Dendritic cell treated with granulocyte-macrophage colony-stimulating factor and Interleukin-4, amounts not matched to agents 40 ng/mL and 50 ng/mL, for 4 days (primary cell): ENCODE measurements at regions not wholly inside any gene's neighbourhood (a gene's known extent, or its start where the extent isn't known, plus 50 kb on each side); places are given as distances from the start of the nearest gene placed in this dataset.

Source experiments
- H3K27ac Mint-ChIP-seq: one replicate; pipeline ENCODE4 v1.8.0; 2022; ENCODE audit warnings: mild to moderate bottlenecking, mixed read lengths
- H3K27me3 Mint-ChIP-seq: one replicate; pipeline ENCODE4 v1.8.0; 2022; ENCODE audit warnings: mild to moderate bottlenecking, mixed read lengths
- H3K36me3 Mint-ChIP-seq: one replicate; pipeline ENCODE4 v1.8.0; 2022; ENCODE audit warnings: low read depth, mixed read lengths
- H3K4me1 Mint-ChIP-seq: one replicate; pipeline ENCODE4 v1.8.0; 2022; ENCODE audit warnings: low read depth, mixed read lengths
- H3K4me3 Mint-ChIP-seq: one replicate; pipeline ENCODE4 v1.8.0; 2022; ENCODE audit warnings: mild to moderate bottlenecking, moderate library complexity, mixed read lengths
- H3K9me3 Mint-ChIP-seq: one replicate; pipeline ENCODE4 v1.8.0; 2022; ENCODE audit warnings: mixed read lengths
- intact Hi-C: fragments of 100-400 bp; cut with micrococcal nuclease; formaldehyde crosslinking; loops from one replicate; pipeline ENCODE4 v1.15.0; 2022

DNA sequence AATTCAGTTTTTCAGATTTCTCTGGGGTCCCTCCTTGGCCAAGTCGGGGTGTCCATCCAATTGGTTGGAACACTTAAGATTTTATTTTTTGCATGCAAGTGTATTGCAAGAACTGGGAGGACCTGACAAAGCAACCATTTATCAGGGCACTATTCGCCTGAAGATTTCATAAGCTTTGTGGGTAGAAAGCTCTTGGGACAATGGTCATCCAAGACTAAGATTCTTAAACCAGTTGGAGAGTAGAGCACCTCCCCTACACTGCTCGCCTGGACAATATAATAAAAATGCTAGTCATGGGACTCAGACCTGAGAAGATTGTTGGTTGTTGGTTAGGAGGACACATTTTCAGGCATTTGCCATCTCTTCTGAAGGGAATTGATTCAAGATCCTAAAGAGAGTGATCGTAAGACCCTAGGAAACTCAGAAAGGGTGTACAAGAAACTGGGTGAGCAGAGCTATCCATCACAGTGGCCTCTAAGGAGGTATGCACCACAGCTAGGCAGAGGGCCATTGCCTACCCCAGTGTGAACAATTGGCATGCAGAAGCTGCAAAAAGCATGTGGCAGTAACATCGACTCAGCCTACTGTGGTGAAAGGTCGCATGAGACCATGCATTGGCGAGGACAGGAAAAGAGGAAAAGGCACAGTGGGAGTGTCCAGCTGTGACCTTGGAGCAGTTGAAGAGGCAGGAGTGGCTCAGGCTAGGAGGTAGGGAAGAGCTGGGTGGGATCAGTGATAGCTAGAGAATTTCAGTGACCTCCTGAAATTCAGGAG, 1235.3 kb upstream of the AUTS2 start:
- no peak overlapping the region for H3K4me3 Mint-ChIP-seq
- intact Hi-C loops: no loop called here
- H3K27me3 Mint-ChIP-seq: no peaks in the 10 kb centered on the region
- no peaks in the 10 kb centered on the region for H3K4me1 Mint-ChIP-seq
- H3K36me3 Mint-ChIP-seq: no peaks in the 10 kb centered on the region
- peaks cover 86% of the 10 kb centered on the region for H3K9me3 Mint-ChIP-seq
- H3K27ac Mint-ChIP-seq: no peak overlapping the region

- intact Hi-C loops: no loop called here
- peaks cover 84% of the 10 kb centered on the region for H3K9me3 Mint-ChIP-seq
Measured at GRCh38 chr7:68364886-68365625, 1233.2 kb upstream of the AUTS2 start.

DNA sequence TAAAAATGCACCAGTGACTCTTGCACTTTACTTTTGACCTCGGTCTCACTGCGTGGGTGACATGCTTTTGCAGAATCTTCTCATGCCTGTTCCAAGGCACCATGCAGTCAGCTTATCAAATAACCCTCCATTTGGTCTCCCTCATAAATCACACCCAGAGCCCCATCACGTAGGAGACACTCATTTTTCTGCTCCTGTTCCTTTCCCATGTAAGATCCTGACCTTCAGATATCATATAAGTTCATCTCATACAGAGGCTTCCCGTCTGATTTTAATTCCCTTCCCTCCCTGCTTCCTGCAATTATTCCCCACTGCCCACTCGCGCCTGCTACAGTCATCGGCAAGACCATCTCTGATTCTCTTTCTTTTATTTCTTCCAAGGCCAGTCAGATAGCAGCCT, 1226.3 kb upstream of the AUTS2 start:
- no peaks in the 10 kb centered on the region for H3K27me3 Mint-ChIP-seq
- H3K36me3 Mint-ChIP-seq: no peaks in the 10 kb centered on the region
- intact Hi-C loops: no loop called here
- no peak overlapping the region for H3K27ac Mint-ChIP-seq
- no peak overlapping the region for H3K4me3 Mint-ChIP-seq
- no peaks in the 10 kb centered on the region for H3K4me1 Mint-ChIP-seq
- peaks cover 56% of the 10 kb centered on the region for H3K9me3 Mint-ChIP-seq

More at GRCh38 chr7:68364886-68365625, 1233.2 kb upstream of the AUTS2 start:
- Mint-ChIP-seq H3K27me3 (no peaks in the 10 kb centered on the region), H3K27ac (no peak overlapping the region), H3K36me3 (no peaks in the 10 kb centered on the region), H3K4me3 (no peak overlapping the region), H3K4me1 (no peaks in the 10 kb centered on the region)

DNA sequence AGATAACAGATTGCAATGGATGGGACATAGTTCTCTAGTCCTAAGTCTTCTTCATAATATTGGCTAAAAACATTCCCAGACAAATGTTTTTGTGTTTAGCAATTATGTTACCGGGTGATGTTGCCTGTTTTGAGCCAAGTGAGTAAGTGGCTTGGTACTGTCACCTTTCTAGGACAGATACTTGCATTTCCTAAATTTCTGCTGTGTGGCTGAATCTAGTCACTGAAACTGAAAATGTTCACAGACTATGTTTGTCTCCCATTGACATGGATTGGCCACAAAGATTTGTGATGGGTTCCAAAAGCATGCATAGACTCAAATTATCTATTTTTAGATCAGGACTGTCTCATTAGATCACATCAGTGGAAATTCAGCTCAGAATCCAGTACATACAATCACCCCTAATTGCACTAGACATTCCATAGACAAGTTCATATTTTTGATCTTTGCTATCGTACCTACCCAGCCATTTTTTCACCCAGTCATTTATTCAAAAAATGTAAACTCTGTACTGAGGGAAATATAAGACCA, 1222.1 kb upstream of the AUTS2 start:
- intact Hi-C loops: no loop called here

DNA sequence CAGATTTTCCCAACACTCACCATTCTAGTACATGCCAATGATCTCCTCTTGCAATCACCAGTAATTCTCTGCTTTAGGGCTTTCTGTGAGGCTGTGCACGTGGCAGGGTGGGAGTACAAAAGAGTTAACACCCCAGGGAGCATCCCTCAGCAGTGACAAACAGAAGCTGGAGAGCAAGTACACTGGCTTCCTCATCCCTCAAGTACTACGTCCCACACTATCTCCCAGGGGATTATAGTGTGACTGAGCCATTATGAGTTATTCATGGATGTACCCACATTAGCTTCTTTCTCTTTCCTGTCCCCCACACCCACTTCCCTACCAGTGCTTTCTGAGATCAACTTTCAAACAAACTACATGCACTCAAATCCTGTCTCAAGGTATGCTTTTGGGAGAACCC, 1216.5 kb upstream of the AUTS2 start:
- Mint-ChIP-seq H3K27me3 (no peaks in the 10 kb centered on the region), H3K4me1 (no peaks in the 10 kb centered on the region), H3K9me3 (peaks cover 74% of the 10 kb centered on the region), H3K27ac (no peak overlapping the region), H3K4me3 (no peak overlapping the region), H3K36me3 (no peaks in the 10 kb centered on the region)
- intact Hi-C loops: no loop called here

More for the DNA sequence above, 1222.1 kb upstream of the AUTS2 start:
- H3K27me3 Mint-ChIP-seq: no peaks in the 10 kb centered on the region
- no peak overlapping the region for H3K4me3 Mint-ChIP-seq
- no peaks in the 10 kb centered on the region for H3K36me3 Mint-ChIP-seq
- H3K27ac Mint-ChIP-seq: no peak overlapping the region
- no peaks in the 10 kb centered on the region for H3K4me1 Mint-ChIP-seq
- H3K9me3 Mint-ChIP-seq: peaks cover 55% of the 10 kb centered on the region

DNA sequence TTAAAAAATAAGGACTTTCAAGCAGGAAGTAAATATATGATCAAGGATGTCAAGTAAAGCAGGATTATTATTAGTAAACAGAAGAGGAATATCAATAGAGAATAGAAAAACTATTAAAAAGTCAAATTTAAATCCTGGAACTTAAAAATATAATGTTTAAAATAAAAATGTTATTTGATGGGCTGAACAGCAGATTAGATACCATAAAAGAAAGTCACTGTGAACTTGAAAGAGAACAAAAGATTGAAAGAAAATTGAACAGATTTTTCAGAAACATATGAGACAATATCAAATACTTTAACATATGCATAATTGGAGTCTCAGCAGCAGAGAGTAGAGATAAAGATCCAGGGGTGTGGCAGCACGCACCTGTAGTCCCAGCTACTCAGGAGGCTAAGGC, 1213.7 kb upstream of the AUTS2 start:
- H3K4me1 Mint-ChIP-seq: no peaks in the 10 kb centered on the region
- no peak overlapping the region for H3K27ac Mint-ChIP-seq
- H3K36me3 Mint-ChIP-seq: no peaks in the 10 kb centered on the region
- H3K27me3 Mint-ChIP-seq: no peaks in the 10 kb centered on the region
- H3K9me3 Mint-ChIP-seq: peaks cover 66% of the 10 kb centered on the region
- intact Hi-C loops: no loop called here
- no peak overlapping the region for H3K4me3 Mint-ChIP-seq

GRCh38 chr7:68393051-68393450, 1205.2 kb upstream of the AUTS2 start:
- Mint-ChIP-seq H3K4me1 (no peaks in the 10 kb centered on the region), H3K27me3 (no peaks in the 10 kb centered on the region), H3K36me3 (no peaks in the 10 kb centered on the region), H3K27ac (no peak overlapping the region), H3K9me3 (peaks cover 89% of the 10 kb centered on the region), H3K4me3 (no peak overlapping the region)
- intact Hi-C loops: no loop called here

GRCh38 chr7:68394131-68394530, 1204.1 kb upstream of the AUTS2 start:
- Mint-ChIP-seq H3K27ac (no peak overlapping the region), H3K4me1 (no peaks in the 10 kb centered on the region), H3K27me3 (no peaks in the 10 kb centered on the region), H3K9me3 (peaks cover 92% of the 10 kb centered on the region), H3K36me3 (no peaks in the 10 kb centered on the region), H3K4me3 (no peak overlapping the region)
- intact Hi-C loops: no loop called here

- Mint-ChIP-seq H3K27ac (no peak overlapping the region), H3K4me1 (no peaks in the 10 kb centered on the region), H3K9me3 (peaks cover 84% of the 10 kb centered on the region), H3K27me3 (no peaks in the 10 kb centered on the region), H3K36me3 (no peaks in the 10 kb centered on the region), H3K4me3 (no peak overlapping the region)
- intact Hi-C loops: no loop called here
Measured at GRCh38 chr7:68399991-68400590, 1198.2 kb upstream of the AUTS2 start.

DNA sequence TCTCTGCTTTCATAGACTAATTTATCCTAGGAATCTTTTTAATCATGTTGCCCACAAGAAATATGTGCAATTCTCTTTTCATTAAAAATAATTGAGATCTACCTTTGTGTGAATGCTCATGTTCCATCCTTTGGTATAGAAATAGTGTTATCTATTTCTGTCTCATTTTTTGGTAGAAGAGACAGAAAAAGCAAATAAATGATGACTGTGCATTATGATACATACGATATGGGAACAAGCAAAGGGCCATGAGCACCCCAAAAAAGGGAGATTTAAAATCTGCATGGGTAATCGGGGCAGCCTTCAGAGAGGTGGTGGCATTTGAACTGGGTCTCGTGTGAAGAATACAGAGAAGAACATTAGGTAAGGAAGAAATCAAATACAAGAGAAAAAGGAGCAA, 1197.5 kb upstream of the AUTS2 start:
- Mint-ChIP-seq H3K4me1 (no peaks in the 10 kb centered on the region), H3K9me3 (peaks cover 88% of the 10 kb centered on the region), H3K4me3 (no peak overlapping the region), H3K27me3 (no peaks in the 10 kb centered on the region), H3K36me3 (no peaks in the 10 kb centered on the region), H3K27ac (no peak overlapping the region)
- intact Hi-C loops: no loop called here

- H3K9me3 Mint-ChIP-seq: peaks cover 83% of the 10 kb centered on the region
- H3K4me1 Mint-ChIP-seq: no peaks in the 10 kb centered on the region
- H3K27ac Mint-ChIP-seq: no peak overlapping the region
- intact Hi-C loops: no loop called here
- H3K4me3 Mint-ChIP-seq: no peak overlapping the region
- no peaks in the 10 kb centered on the region for H3K27me3 Mint-ChIP-seq
- no peaks in the 10 kb centered on the region for H3K36me3 Mint-ChIP-seq
Measured at GRCh38 chr7:68401313-68401712, 1197.0 kb upstream of the AUTS2 start.

GRCh38 chr7:68406480-68406879, 1191.8 kb upstream of the AUTS2 start:
- no peaks in the 10 kb centered on the region for H3K4me1 Mint-ChIP-seq
- no peak overlapping the region for H3K4me3 Mint-ChIP-seq
- no peaks in the 10 kb centered on the region for H3K36me3 Mint-ChIP-seq
- H3K27ac Mint-ChIP-seq: no peak overlapping the region
- H3K27me3 Mint-ChIP-seq: no peaks in the 10 kb centered on the region
- intact Hi-C loops: no loop called here
- H3K9me3 Mint-ChIP-seq: peaks cover 34% of the 10 kb centered on the region

DNA sequence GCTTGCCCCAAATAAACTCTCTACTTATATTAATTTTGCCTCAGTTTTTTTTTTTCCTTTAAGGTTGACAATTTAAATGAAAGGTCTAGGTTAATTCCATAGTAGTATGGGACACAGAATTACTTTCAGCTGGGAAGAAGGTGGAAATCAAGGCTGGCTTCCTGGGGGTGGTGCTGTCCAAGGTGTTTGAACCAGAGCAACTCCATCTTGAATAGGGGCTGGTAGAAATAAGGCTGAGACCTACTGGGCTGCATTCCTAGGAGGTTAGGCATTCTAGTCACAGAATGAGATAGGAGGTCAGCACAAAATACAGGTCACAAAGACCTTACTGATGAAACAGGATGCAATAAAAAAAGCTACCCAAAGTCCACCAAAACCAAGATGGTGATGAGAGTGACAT, 1190.8 kb upstream of the AUTS2 start:
- no peak overlapping the region for H3K4me3 Mint-ChIP-seq
- no peaks in the 10 kb centered on the region for H3K4me1 Mint-ChIP-seq
- no peak overlapping the region for H3K27ac Mint-ChIP-seq

GRCh38 chr7:68408873-68409272, 1189.4 kb upstream of the AUTS2 start:
- no peaks in the 10 kb centered on the region for H3K36me3 Mint-ChIP-seq
- intact Hi-C loops: no loop called here
- H3K4me3 Mint-ChIP-seq: no peak overlapping the region
- H3K27ac Mint-ChIP-seq: no peak overlapping the region
- peaks cover 32% of the 10 kb centered on the region for H3K9me3 Mint-ChIP-seq
- H3K4me1 Mint-ChIP-seq: no peaks in the 10 kb centered on the region
- no peaks in the 10 kb centered on the region for H3K27me3 Mint-ChIP-seq

More for the DNA sequence above, 1190.8 kb upstream of the AUTS2 start:
- Mint-ChIP-seq H3K9me3 (peaks cover 37% of the 10 kb centered on the region), H3K27me3 (no peaks in the 10 kb centered on the region), H3K36me3 (no peaks in the 10 kb centered on the region)
- intact Hi-C loops: no loop called here
